OCI-LY7 (cell line): ENCODE measurements at regions not wholly inside any gene's neighbourhood (a gene's known extent, or its start where the extent isn't known, plus 50 kb on each side); places are given as distances from the start of the nearest gene placed in this dataset.

ENCODE experiments used
- EZH2phosphoT487 ChIP-seq: fragments of 200-600 bp; sonication (generic); IDR thresholded peaks from 2 replicates; pipeline ENCODE4 v1.6.1; 2018; ENCODE audit warnings: low read depth, borderline replicate concordance, mild to moderate bottlenecking, mixed run types, antibody characterized with exemption, low read length, moderate library complexity, mixed read lengths
- TF ChIP-seq, protein P1 (sequence below): fragments of 200-600 bp; sonication (generic); conservative IDR thresholded peaks from 2 replicates; pipeline ENCODE4 v1.5.1; 2014; ENCODE audit warnings: mild to moderate bottlenecking, antibody characterized with exemption, low read length, moderate library complexity, mixed read lengths

DNA sequence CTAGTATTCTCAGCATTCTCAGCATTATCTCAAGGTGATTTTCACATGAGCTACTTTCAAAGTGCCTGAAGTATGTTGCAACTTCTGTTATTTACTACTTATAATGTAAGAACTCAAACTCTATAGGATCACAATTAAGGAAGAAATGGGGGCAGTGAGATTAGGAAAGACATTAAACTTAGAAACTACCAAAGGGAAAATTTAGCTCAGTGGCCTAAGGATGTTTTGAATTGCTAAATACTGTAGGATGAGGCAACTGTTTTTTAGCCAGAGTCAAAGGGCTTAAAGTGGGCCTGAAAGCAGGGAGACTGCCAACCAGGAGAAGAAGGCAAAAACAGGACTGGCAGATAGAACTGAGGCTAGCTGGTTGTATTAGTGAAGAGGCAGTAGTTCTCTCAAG, 55.5 kb upstream of the MBNL1 start:
- TF ChIP-seq, protein P1, sequence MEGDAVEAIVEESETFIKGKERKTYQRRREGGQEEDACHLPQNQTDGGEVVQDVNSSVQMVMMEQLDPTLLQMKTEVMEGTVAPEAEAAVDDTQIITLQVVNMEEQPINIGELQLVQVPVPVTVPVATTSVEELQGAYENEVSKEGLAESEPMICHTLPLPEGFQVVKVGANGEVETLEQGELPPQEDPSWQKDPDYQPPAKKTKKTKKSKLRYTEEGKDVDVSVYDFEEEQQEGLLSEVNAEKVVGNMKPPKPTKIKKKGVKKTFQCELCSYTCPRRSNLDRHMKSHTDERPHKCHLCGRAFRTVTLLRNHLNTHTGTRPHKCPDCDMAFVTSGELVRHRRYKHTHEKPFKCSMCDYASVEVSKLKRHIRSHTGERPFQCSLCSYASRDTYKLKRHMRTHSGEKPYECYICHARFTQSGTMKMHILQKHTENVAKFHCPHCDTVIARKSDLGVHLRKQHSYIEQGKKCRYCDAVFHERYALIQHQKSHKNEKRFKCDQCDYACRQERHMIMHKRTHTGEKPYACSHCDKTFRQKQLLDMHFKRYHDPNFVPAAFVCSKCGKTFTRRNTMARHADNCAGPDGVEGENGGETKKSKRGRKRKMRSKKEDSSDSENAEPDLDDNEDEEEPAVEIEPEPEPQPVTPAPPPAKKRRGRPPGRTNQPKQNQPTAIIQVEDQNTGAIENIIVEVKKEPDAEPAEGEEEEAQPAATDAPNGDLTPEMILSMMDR: no peak
- TF ChIP-seq EZH2phosphoT487: no peak
